ENCODE measurements at regions not wholly inside any gene's neighbourhood (a gene's known extent, or its start where the extent isn't known, plus 50 kb on each side); places are given as distances from the start of the nearest gene placed in this dataset.

DNA sequence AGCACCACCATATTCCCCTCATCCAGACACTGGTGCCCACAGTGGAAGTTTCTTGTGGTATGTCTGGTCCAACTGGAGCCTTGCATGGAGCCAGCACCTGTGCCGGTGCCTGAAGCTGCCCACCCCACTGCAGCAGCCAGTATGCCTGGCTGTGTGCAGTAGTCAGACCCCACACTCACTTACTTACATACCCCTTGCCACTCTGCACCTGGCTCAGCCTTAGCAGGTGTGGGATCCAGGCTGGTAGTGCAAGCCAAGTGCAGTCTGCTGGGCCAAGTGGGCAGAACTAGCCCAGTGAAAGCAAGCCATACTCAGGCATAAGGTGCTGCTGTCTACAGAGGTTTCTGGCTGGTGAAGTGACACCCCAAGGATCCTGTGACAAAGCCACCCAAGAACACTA is 871.4 kb upstream of the C9orf72 start:
- no peak for DNase-seq
- no peaks in the 10 kb centered on the region for H3K36me3 ChIP-seq
- TF ChIP-seq, protein P1, sequence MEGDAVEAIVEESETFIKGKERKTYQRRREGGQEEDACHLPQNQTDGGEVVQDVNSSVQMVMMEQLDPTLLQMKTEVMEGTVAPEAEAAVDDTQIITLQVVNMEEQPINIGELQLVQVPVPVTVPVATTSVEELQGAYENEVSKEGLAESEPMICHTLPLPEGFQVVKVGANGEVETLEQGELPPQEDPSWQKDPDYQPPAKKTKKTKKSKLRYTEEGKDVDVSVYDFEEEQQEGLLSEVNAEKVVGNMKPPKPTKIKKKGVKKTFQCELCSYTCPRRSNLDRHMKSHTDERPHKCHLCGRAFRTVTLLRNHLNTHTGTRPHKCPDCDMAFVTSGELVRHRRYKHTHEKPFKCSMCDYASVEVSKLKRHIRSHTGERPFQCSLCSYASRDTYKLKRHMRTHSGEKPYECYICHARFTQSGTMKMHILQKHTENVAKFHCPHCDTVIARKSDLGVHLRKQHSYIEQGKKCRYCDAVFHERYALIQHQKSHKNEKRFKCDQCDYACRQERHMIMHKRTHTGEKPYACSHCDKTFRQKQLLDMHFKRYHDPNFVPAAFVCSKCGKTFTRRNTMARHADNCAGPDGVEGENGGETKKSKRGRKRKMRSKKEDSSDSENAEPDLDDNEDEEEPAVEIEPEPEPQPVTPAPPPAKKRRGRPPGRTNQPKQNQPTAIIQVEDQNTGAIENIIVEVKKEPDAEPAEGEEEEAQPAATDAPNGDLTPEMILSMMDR (IDR thresholded peaks at IDR 0.05; ENCODE audit: low read depth, low read length): no peak
- H3K27me3 ChIP-seq: no peaks in the 10 kb centered on the region
- no peak overlapping the region for H3K4me3 ChIP-seq (ENCODE audit: low read depth, low read length)
- H3K9me3 ChIP-seq: no peaks in the 10 kb centered on the region
- no peaks in the 10 kb centered on the region for H3K4me1 ChIP-seq

DNA sequence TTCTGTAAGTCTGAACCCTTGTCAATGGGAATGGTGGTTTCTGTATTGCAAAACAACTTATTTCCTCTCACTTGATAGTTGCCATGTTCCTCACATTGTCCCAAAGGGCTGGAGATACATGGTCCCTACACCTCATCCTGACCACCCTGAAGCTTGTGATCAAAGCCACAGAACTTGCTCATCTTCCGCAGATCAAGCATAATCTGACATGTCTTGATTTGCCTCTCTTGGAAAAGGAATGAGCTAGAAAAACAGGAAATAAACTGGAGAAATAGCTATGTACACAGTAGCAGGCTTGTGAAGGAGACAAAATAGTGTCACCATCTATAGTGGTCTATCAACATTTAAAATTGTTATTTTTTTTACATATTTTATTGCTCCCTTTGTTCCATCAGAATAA is 871.9 kb upstream of the C9orf72 start:
- H3K9me3 ChIP-seq: no peaks in the 10 kb centered on the region
- DNase-seq: no peak
- TF ChIP-seq, protein P1 (IDR thresholded peaks at IDR 0.05; ENCODE audit: low read depth, low read length): no peak
- H3K4me1 ChIP-seq: no peaks in the 10 kb centered on the region
- no peaks in the 10 kb centered on the region for H3K36me3 ChIP-seq
- no peak overlapping the region for H3K4me3 ChIP-seq (ENCODE audit: low read depth, low read length)
- no peaks in the 10 kb centered on the region for H3K27me3 ChIP-seq

DNA sequence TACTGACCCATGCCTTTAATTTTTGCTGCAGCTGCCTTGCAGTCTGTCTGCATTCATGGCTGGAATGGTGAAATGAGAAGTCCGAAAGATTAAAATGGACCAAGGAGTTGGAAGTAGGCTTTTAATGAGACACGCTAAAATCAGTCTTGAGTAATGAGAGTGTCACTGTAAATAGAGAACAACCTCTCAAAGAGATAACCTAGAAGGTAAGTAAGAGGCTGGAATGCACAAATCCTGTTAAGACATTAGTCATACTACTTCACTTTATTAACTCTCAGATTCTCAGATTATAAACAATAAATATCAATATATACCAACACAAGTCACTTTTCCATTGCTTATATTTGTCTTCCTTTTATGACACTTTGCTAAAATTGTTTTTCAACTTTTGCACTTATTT is 880.6 kb upstream of the C9orf72 start:
- Histone ChIP-seq H3K36me3 (no peaks in the 10 kb centered on the region), H3K4me1 (no peaks in the 10 kb centered on the region), H3K4me3 (ENCODE audit: low read depth, low read length) (no peak overlapping the region), H3K9me3 (no peaks in the 10 kb centered on the region), H3K27me3 (no peaks in the 10 kb centered on the region)
- DNase-seq: no peak
- TF ChIP-seq, protein P1 (IDR thresholded peaks at IDR 0.05; ENCODE audit: low read depth, low read length): no peak

DNA sequence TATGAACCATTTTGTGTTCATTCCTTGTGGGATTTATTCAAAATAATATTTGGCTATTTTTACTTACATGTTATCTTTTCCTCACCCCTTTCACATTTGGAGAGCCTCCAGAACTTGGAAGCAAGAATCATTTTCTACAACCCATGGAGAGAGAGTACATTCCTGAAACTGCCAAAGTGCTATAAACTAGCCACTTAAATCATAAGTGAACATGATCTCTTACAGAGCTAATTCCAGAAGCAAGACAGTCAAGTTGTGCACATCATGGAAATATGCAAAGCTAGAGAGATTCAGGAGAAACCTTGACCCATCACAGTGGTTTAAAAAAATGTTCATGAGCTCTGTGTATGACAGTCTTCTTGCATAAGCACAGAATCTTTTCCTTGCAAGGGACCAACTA is 883.6 kb upstream of the C9orf72 start:
- peaks cover 1% of the 10 kb centered on the region; the same call in 1 of the 2 replicates for H3K4me1 ChIP-seq
- H3K4me3 ChIP-seq (ENCODE audit: low read depth, low read length): no peak overlapping the region
- no peak for DNase-seq
- H3K27me3 ChIP-seq: no peaks in the 10 kb centered on the region
- TF ChIP-seq, protein P1 (IDR thresholded peaks at IDR 0.05; ENCODE audit: low read depth, low read length): no peak
- no peaks in the 10 kb centered on the region for H3K9me3 ChIP-seq
- no peaks in the 10 kb centered on the region for H3K36me3 ChIP-seq

DNA sequence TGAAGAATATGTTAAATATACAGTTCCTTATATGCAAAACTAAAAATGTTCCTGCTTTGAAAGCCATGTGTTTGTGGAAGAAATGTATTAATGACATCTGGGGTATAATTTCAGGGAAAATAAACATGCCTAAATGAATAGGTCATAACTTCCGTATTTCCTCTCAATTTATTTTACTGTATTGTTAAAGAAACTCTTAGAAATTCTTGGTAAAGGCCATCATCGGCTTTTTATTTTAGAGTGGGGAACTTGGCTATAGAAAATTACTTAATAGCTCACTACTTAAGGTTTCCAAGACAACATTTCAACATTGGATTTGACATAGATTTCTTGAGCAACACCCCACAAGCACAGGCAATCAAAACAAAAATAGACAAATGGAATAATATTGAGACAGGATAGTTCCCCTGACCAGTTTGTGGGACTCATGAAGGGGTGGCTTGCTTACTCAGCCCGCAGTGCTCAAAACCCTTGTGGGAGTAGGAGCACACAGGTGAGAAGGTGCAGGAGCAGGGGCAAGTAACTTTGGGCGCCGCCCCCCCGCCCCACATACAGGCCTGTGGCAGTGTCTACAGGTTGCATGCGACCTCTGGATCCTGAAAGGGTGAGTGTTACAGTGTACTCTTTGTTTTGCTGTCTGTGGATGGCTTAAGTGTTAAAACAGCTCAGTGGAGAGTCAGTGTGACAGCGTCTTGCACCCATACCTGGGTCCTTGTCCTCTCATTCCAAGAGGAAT is 891.4 kb upstream of the C9orf72 start:
- TF ChIP-seq, protein P1 (IDR thresholded peaks at IDR 0.05; ENCODE audit: low read depth, low read length): no peak
- no peak overlapping the region for H3K4me3 ChIP-seq (ENCODE audit: low read depth, low read length)
- no peaks in the 10 kb centered on the region for H3K36me3 ChIP-seq
- H3K27me3 ChIP-seq: no peaks in the 10 kb centered on the region
- H3K9me3 ChIP-seq: no peaks in the 10 kb centered on the region
- DNase-seq: no peak
- peaks cover 3% of the 10 kb centered on the region; the same call in 1 of the 2 replicates for H3K4me1 ChIP-seq

DNA sequence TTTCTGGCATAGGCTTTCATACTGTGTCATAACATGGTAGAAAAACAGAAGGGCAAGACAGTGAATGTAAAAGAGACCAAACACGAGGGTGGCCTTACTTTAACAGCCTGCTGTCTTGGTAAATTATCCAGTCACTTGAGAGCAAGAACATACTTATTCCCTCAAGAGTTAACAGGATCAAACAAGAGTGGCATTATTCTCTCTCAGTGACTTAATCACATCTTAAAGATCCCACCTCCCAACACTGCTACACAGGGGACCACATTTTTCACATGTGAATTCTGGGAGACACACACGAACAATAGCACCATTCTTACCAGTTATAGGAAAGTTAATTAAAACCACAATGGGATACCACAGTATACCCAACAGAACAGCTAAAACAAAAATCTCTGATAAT is 898.0 kb upstream of the C9orf72 start:
- Histone ChIP-seq H3K36me3 (no peaks in the 10 kb centered on the region), H3K9me3 (no peaks in the 10 kb centered on the region), H3K27me3 (no peaks in the 10 kb centered on the region), H3K4me3 (ENCODE audit: low read depth, low read length) (no peak overlapping the region), H3K4me1 (no peaks in the 10 kb centered on the region)
- DNase-seq: no peak
- TF ChIP-seq, protein P1 (IDR thresholded peaks at IDR 0.05; ENCODE audit: low read depth, low read length): no peak
